ENCODE measurements at regions not wholly inside any gene's neighbourhood (a gene's known extent, or its start where the extent isn't known, plus 50 kb on each side); places are given as distances from the start of the nearest gene placed in this dataset.

DNA sequence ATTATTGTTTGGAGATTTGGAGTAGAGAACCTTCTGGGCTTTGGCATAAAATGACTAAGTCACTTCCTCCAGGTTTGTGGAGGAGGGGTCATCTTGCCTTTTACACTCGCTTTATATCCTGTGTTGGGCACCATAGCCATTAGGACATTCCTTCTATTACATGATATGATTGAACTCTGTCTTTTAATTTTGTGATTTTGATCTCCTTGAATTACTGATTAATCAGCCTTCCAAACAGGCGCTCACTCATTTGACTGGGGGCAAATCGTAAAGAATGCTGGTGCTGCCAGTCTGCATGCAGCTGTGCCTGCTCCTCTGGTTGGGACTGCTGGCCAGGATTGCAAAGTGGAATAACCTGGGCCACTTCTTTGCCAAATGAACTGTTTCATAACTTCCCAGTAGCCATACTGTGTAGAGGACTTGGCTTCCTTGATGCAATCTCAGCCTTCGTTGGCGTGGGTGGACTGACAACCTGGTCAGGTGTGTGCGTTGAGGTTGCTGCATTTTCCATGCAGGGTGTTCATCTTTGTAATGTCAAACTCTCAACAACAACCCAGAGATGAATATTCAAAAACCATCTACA, 65.9 kb upstream of the RAB11FIP2 start:
- H3K4me2 ChIP-seq, result no peak overlapping the region
- FAIRE-seq (no peak), DNase-seq (ENCODE audit: low read depth in 1 of 2, low spot score in 1 of 2) (no peak), ATAC-seq (no peak)
- TF ChIP-seq NPAS2 (CRISPR knock-in tag; IDR thresholded peaks at IDR 0.05; ENCODE audit: borderline replicate concordance) (no peak), ZNF302 (CRISPR knock-in tag; IDR thresholded peaks at IDR 0.05) (no peak), POLR2A (IDR thresholded peaks at IDR 0.05; ENCODE audit: low read length) (no peak), RFX5 (IDR thresholded peaks at IDR 0.05) (no peak), JUNB (IDR thresholded peaks at IDR 0.05) (no peak), EHMT2 (IDR thresholded peaks at IDR 0.05; ENCODE audit: low read depth) (no peak), MAZ (IDR thresholded peaks at IDR 0.05; ENCODE audit: borderline replicate concordance, low read depth, low read length) (no peak), CEBPB (IDR thresholded peaks at IDR 0.05) (no peak), NR3C1 (IDR thresholded peaks at IDR 0.05) (no peak), RCOR1 (IDR thresholded peaks at IDR 0.05; ENCODE audit: low read depth, low read length) (no peak), EP300 (IDR thresholded peaks at IDR 0.05) (no peak), HOXA7 (CRISPR knock-in tag; IDR thresholded peaks at IDR 0.05) (no peak), BHLHE40 (IDR thresholded peaks at IDR 0.05; ENCODE audit: low read depth, low read length) (no peak), RNF2 (IDR thresholded peaks at IDR 0.05; ENCODE audit: borderline replicate concordance, low read depth) (no peak), ZSCAN20 (CRISPR knock-in tag; IDR thresholded peaks at IDR 0.05) (no peak), CBX8 (IDR thresholded peaks at IDR 0.05) (no peak), CHD2 (IDR thresholded peaks at IDR 0.05; ENCODE audit: low read length, partially characterized antibody) (no peak), CBX2 (IDR thresholded peaks at IDR 0.05; ENCODE audit: borderline replicate concordance, low read depth) (no peak), POLR2AphosphoS2 (conservative IDR thresholded peaks at IDR 0.05; ENCODE audit: low read length) (no peak)
- TF ChIP-seq, protein P1, sequence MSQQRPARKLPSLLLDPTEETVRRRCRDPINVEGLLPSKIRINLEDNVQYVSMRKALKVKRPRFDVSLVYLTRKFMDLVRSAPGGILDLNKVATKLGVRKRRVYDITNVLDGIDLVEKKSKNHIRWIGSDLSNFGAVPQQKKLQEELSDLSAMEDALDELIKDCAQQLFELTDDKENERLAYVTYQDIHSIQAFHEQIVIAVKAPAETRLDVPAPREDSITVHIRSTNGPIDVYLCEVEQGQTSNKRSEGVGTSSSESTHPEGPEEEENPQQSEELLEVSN (IDR thresholded peaks at IDR 0.05; ENCODE audit: borderline replicate concordance, low read depth), result no peak
- H3K9me3 ChIP-seq, result no peaks in the 10 kb centered on the region
- H3K4me3 ChIP-seq, result no peak overlapping the region
- H3K27ac ChIP-seq, result no peak overlapping the region
- ChIA-PET CTCF (no interaction called here), POLR2A (no interaction called here)
- 82% methylated on average over 6 of the region's 6 CpGs for WGBS (ENCODE audit: missing lambda C conversion rate)
- no peaks in the 10 kb centered on the region for H3K4me1 ChIP-seq

DNA sequence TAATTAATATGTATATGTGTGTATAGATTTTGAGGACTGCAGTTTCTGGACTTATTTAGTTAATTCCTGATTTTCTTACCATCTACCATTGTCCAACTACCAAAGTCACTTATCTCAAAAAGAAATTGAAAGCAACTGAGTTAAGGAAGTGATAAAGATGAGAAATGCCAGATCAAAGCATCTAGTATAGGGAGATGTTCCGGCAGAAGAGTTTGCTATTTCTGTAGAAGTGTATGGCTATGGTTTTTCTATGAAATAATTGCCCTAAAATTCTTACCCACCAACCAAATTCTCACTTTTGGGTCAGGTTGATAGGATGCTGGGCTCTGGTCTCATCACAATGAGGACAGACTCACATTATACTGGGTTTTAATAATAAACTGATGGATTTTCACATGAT, 64.0 kb upstream of the RAB11FIP2 start:
- Histone ChIP-seq H3K4me2 (no peak overlapping the region), H3K4me1 (no peaks in the 10 kb centered on the region), H3K9me3 (no peaks in the 10 kb centered on the region), H3K4me3 (no peak overlapping the region), H3K27ac (no peak overlapping the region)
- CTCF ChIA-PET, result no interaction called here
- 66% methylated on average over 1 of the region's 1 CpG for WGBS (ENCODE audit: missing lambda C conversion rate)
- TF ChIP-seq RCOR1 (IDR thresholded peaks at IDR 0.05; ENCODE audit: low read depth, low read length) (no peak), ESRRA (IDR thresholded peaks at IDR 0.05; ENCODE audit: borderline replicate concordance, low read length) (no peak), KDM5A (IDR thresholded peaks at IDR 0.05) (no peak), ZFP36 (IDR thresholded peaks at IDR 0.05; ENCODE audit: borderline replicate concordance, partially characterized antibody) (no peak), CBX8 (IDR thresholded peaks at IDR 0.05) (no peak), NPAS2 (CRISPR knock-in tag; IDR thresholded peaks at IDR 0.05; ENCODE audit: borderline replicate concordance) (no peak), ZSCAN20 (CRISPR knock-in tag; IDR thresholded peaks at IDR 0.05) (no peak), HEYL (CRISPR knock-in tag; IDR thresholded peaks at IDR 0.05) (no peak), EP300 (IDR thresholded peaks at IDR 0.05) (no peak), MYC (IDR thresholded peaks at IDR 0.05; ENCODE audit: borderline replicate concordance, low read length) (no peak), PHF8 (IDR thresholded peaks at IDR 0.05; ENCODE audit: borderline replicate concordance, low read depth) (no peak), RFX5 (IDR thresholded peaks at IDR 0.05) (no peak), BHLHE40 (IDR thresholded peaks at IDR 0.05; ENCODE audit: low read depth, low read length) (no peak), POLR2A (IDR thresholded peaks at IDR 0.05; ENCODE audit: low read length) (no peak), TFCP2L1 (CRISPR knock-in tag; IDR thresholded peaks at IDR 0.05) (no peak), TP53 (CRISPR knock-in tag; IDR thresholded peaks at IDR 0.05) (no peak)
- TF ChIP-seq, protein P1 (IDR thresholded peaks at IDR 0.05; ENCODE audit: borderline replicate concordance, low read depth), result no peak
- TF ChIP-seq, protein P2, sequence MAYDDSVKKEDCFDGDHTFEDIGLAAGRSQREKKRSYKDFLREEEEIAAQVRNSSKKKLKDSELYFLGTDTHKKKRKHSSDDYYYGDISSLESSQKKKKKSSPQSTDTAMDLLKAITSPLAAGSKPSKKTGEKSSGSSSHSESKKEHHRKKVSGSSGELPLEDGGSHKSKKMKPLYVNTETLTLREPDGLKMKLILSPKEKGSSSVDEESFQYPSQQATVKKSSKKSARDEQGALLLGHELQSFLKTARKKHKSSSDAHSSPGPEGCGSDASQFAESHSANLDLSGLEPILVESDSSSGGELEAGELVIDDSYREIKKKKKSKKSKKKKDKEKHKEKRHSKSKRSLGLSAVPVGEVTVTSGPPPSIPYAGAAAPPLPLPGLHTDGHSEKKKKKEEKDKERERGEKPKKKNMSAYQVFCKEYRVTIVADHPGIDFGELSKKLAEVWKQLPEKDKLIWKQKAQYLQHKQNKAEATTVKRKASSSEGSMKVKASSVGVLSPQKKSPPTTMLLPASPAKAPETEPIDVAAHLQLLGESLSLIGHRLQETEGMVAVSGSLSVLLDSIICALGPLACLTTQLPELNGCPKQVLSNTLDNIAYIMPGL (CRISPR knock-in tag; IDR thresholded peaks at IDR 0.05; ENCODE audit: borderline replicate concordance), result no peak
- DNase-seq (ENCODE audit: low read depth in 1 of 2, low spot score in 1 of 2) (no peak), ATAC-seq (no peak), FAIRE-seq (no peak)
- POLR2A ChIA-PET, result no interaction called here
